ENCODE measurements at regions not wholly inside any gene's neighbourhood (a gene's known extent, or its start where the extent isn't known, plus 50 kb on each side); places are given as distances from the start of the nearest gene placed in this dataset.
A peak's percentile ranks its signal among the peaks of the same experiment; 100 is the strongest.

DNA sequence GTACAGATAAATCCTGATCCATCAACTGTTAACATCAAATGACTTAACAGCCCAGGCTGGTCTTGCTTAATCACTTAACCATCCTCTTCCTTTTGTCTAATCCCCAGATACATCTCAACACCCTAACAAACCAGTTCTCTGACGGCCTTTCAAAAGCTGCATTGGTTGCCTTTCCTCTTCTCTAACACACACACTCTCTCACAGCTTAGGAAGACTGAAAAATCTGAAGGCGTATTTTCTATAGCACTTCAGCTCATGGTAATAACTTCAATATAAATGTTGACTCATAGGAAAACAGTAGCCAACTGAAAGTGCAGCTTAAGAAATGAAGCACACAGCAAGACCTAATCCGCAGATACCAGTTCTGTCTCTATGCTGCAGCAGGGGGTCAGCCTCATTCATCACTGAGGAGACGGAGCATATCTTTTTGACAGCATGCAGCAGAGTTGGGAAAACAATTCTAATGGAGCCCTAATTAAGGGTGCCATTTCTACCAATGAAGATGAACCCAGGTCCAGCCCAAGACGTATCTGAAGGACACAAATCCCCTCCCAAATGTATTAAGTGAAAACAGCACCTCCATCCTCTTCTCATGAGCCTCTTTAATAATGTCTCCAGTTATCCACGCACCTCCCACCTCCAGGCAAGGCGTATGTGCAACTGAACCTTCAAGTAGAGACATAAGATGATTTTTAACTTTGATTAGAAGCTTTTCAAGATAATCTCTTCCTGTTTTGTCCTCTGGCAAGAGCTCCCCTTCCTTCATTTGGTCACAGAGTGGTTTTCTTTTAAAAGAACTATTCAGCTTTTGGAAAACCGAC is 211.7 kb upstream of the NFE2L3 start:
- Histone ChIP-seq H3K27me3 (ENCODE audit: control insufficient read depth, insufficient read depth, low read length) (no peaks in the 10 kb centered on the region), H3K27ac (no peak overlapping the region), H3K4me2 (ENCODE audit: low read length) (no peak overlapping the region), H3K4me1 (no peaks in the 10 kb centered on the region), H3K36me3 (ENCODE audit: control insufficient read depth, insufficient read depth, low read length) (no peaks in the 10 kb centered on the region), H3K4me3 (ENCODE audit: low read depth, low read length) (no peak overlapping the region), H3K79me2 (no peaks in the 10 kb centered on the region), H2AFZ (peak overlapping the region; percentile 48), H3K9ac (no peak overlapping the region), H3K9me3 (ENCODE audit: control insufficient read depth, low read length) (no peaks in the 10 kb centered on the region)
- TF ChIP-seq, protein P1, sequence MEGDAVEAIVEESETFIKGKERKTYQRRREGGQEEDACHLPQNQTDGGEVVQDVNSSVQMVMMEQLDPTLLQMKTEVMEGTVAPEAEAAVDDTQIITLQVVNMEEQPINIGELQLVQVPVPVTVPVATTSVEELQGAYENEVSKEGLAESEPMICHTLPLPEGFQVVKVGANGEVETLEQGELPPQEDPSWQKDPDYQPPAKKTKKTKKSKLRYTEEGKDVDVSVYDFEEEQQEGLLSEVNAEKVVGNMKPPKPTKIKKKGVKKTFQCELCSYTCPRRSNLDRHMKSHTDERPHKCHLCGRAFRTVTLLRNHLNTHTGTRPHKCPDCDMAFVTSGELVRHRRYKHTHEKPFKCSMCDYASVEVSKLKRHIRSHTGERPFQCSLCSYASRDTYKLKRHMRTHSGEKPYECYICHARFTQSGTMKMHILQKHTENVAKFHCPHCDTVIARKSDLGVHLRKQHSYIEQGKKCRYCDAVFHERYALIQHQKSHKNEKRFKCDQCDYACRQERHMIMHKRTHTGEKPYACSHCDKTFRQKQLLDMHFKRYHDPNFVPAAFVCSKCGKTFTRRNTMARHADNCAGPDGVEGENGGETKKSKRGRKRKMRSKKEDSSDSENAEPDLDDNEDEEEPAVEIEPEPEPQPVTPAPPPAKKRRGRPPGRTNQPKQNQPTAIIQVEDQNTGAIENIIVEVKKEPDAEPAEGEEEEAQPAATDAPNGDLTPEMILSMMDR (IDR thresholded peaks at IDR 0.05): no peak

DNA sequence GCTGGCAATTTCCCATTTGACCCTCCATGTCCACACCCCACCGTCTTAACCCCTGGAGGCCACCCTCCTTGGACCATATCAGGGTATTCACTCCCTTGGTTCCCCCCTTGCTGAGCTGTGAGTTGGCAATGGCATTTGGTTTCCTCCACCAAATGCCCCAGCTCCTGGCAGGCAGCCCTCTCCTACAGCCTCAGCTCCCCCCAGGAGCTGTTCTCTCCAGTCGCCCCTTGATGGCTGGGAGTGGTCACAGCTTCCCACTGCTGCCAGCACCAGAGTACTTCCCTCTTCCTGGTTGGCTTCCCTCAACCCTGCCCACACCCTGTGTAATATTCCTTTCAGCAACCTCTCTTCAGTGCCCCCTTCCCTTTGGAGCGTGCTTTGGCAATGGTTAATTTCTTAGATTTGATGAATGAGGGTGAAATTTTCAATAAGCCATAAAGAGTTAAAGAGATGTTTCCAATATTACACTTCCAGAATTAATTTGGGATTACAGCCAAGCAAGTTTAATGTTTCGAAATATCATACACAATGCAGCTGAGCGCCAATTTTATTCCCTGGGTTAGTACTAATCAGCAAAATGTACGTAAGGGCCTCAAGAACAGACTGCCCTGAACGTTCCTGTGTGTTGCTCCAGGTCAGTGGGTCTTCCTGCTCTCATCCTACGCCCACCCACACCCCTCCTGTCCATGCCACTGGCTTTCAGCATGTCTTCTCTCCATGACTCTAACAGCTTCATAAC is 207.1 kb upstream of the NFE2L3 start:
- TF ChIP-seq, protein P1 (IDR thresholded peaks at IDR 0.05): no peak
- H3K27ac ChIP-seq: no peak overlapping the region
- H3K4me3 ChIP-seq (ENCODE audit: low read depth, low read length): no peak overlapping the region
- H3K4me2 ChIP-seq (ENCODE audit: low read length): no peak overlapping the region
- H3K36me3 ChIP-seq (ENCODE audit: control insufficient read depth, insufficient read depth, low read length): no peaks in the 10 kb centered on the region
- no peaks in the 10 kb centered on the region for H3K4me1 ChIP-seq
- no peak overlapping the region for H3K9ac ChIP-seq
- no peaks in the 10 kb centered on the region for H3K9me3 ChIP-seq (ENCODE audit: control insufficient read depth, low read length)
- no peaks in the 10 kb centered on the region for H3K79me2 ChIP-seq
- H3K27me3 ChIP-seq (ENCODE audit: control insufficient read depth, insufficient read depth, low read length): no peaks in the 10 kb centered on the region
- no peak overlapping the region for H2AFZ ChIP-seq

DNA sequence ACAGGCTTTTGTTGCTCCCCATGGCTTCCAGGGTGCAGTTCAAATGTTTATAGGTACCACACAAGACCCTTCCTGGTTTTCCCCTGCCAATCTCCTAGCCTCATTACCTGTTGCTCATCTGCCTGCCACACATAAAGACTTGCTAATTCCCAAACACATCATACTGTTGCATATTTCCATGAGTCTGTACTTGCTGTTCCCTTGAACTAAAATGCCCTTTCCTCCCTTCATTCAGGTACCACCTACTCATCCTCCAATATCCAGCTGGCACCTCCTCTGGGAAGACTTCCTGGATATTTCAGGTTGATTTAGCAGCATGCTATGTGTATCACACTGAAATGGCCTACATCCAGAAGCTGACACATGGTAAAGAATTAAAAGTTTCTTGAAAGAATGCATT is 206.4 kb upstream of the NFE2L3 start:
- no peaks in the 10 kb centered on the region for H3K36me3 ChIP-seq (ENCODE audit: control insufficient read depth, insufficient read depth, low read length)
- no peak overlapping the region for H3K4me2 ChIP-seq (ENCODE audit: low read length)
- no peaks in the 10 kb centered on the region for H3K9me3 ChIP-seq (ENCODE audit: control insufficient read depth, low read length)
- TF ChIP-seq, protein P1 (IDR thresholded peaks at IDR 0.05): no peak
- H3K4me3 ChIP-seq (ENCODE audit: low read depth, low read length): no peak overlapping the region
- H3K9ac ChIP-seq: no peak overlapping the region
- H2AFZ ChIP-seq: no peak overlapping the region
- H3K79me2 ChIP-seq: no peaks in the 10 kb centered on the region
- H3K4me1 ChIP-seq: no peaks in the 10 kb centered on the region
- H3K27ac ChIP-seq: no peak overlapping the region
- H3K27me3 ChIP-seq (ENCODE audit: control insufficient read depth, insufficient read depth, low read length): no peaks in the 10 kb centered on the region

DNA sequence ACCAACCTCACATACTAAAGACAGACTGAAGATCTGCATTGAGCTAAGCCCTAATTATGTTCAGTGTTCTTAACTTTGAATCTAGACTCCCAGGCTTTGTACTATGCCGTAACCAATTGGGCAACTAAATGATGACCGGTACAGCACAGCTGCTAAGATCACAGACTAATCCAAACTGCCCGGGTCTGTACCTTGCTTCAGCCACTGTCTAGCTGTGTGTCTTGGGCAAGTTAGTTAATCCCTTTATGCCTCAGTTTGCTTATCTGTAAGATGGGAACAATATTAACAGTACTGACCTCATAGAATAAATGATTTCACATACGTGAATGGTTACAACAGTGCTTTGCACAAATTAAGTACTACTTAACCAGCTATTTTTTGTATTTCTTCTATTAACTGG is 205.8 kb upstream of the NFE2L3 start:
- Histone ChIP-seq H3K79me2 (no peaks in the 10 kb centered on the region), H3K9me3 (ENCODE audit: control insufficient read depth, low read length) (no peaks in the 10 kb centered on the region), H3K27me3 (ENCODE audit: control insufficient read depth, insufficient read depth, low read length) (no peaks in the 10 kb centered on the region), H3K4me2 (ENCODE audit: low read length) (no peak overlapping the region), H3K4me3 (ENCODE audit: low read depth, low read length) (no peak overlapping the region), H3K9ac (no peak overlapping the region), H3K4me1 (no peaks in the 10 kb centered on the region), H2AFZ (no peak overlapping the region), H3K36me3 (ENCODE audit: control insufficient read depth, insufficient read depth, low read length) (no peaks in the 10 kb centered on the region), H3K27ac (no peak overlapping the region)
- TF ChIP-seq, protein P1 (IDR thresholded peaks at IDR 0.05): no peak
